ENCODE measurements at regions not wholly inside any gene's neighbourhood (a gene's known extent, or its start where the extent isn't known, plus 50 kb on each side); places are given as distances from the start of the nearest gene placed in this dataset.

GRCh38 chr1:37319284-37319683, 155.1 kb upstream of the ZC3H12A start:
- no peaks in the 10 kb centered on the region for H3K79me2 ChIP-seq (ENCODE audit: control insufficient read depth, insufficient read depth, low read length)
- no peak overlapping the region for H2AFZ ChIP-seq (ENCODE audit: low read depth, low read length)
- dilution Hi-C loops (cut with MboI; ENCODE audit: extremely low pct_ligation_motif_present, low sequenced_read_pairs) (no loop called here), intact Hi-C loops (cut with micrococcal nuclease) (no loop called here)
- H3K9me1 ChIP-seq (replicated peaks; ENCODE audit: control insufficient read depth, extremely low read depth, insufficient read depth, low read length), result no peaks in the 10 kb centered on the region
- no peaks in the 10 kb centered on the region for H3K9me3 ChIP-seq (replicated peaks; ENCODE audit: control insufficient read depth, insufficient read depth, low read length)
- H3K4me1 ChIP-seq (ENCODE audit: control insufficient read depth, extremely low read depth, insufficient read depth, low read length), result no peaks in the 10 kb centered on the region
- no TSS peak for BruUV-seq (replicated peaks)
- H3K4me2 ChIP-seq (ENCODE audit: insufficient read depth, low read length), result no peak overlapping the region
- no peak for TF ChIP-seq POLR2AphosphoS5 (IDR thresholded peaks at IDR 0.05; ENCODE audit: insufficient read depth, low read depth, low read length)
- TF ChIP-seq MYC (IDR thresholded peaks at IDR 0.05; ENCODE audit: low read depth, low read length), result no peak
- no peak for TF ChIP-seq GATA2 (IDR thresholded peaks at IDR 0.05; ENCODE audit: insufficient read depth, insufficient read length, low read depth, low read length)
- TF ChIP-seq EZH2 (IDR thresholded peaks at IDR 0.05; ENCODE audit: borderline replicate concordance, low read depth, low read length, severe bottlenecking), result no peak
- TF ChIP-seq, protein P1, sequence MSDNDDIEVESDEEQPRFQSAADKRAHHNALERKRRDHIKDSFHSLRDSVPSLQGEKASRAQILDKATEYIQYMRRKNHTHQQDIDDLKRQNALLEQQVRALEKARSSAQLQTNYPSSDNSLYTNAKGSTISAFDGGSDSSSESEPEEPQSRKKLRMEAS (IDR thresholded peaks at IDR 0.05; ENCODE audit: insufficient read depth, insufficient read length), result no peak
- TF ChIP-seq, protein P2, sequence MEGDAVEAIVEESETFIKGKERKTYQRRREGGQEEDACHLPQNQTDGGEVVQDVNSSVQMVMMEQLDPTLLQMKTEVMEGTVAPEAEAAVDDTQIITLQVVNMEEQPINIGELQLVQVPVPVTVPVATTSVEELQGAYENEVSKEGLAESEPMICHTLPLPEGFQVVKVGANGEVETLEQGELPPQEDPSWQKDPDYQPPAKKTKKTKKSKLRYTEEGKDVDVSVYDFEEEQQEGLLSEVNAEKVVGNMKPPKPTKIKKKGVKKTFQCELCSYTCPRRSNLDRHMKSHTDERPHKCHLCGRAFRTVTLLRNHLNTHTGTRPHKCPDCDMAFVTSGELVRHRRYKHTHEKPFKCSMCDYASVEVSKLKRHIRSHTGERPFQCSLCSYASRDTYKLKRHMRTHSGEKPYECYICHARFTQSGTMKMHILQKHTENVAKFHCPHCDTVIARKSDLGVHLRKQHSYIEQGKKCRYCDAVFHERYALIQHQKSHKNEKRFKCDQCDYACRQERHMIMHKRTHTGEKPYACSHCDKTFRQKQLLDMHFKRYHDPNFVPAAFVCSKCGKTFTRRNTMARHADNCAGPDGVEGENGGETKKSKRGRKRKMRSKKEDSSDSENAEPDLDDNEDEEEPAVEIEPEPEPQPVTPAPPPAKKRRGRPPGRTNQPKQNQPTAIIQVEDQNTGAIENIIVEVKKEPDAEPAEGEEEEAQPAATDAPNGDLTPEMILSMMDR (IDR thresholded peaks at IDR 0.05; ENCODE audit: extremely low read depth in 1 of 2, insufficient read depth in 1 of 2, low read depth in 1 of 2, low read length in 2 of 2), result no peak
- TF ChIP-seq POLR2A (IDR thresholded peaks at IDR 0.05; ENCODE audit: low read depth, low read length), result no peak
- no peak for TF ChIP-seq FOS (IDR thresholded peaks at IDR 0.05; ENCODE audit: borderline replicate concordance, insufficient read depth, low read length)
- TF ChIP-seq JUN (IDR thresholded peaks at IDR 0.05; ENCODE audit: borderline replicate concordance, insufficient read depth, insufficient read length, low read depth), result no peak
- no peak for FAIRE-seq
- H3K9ac ChIP-seq (replicated peaks; ENCODE audit: extremely low read depth, insufficient read depth, low read length), result no peak overlapping the region
- H3K27me3 ChIP-seq (ENCODE audit: control insufficient read depth in 2 of 2, insufficient read depth in 2 of 2, low read length in 2 of 2), result peaks cover 15 to 29% of the 10 kb centered on the region in 2 experiments
- H3K27ac ChIP-seq (ENCODE audit: insufficient read depth, low read depth, low read length), result no peak overlapping the region
- H3K36me3 ChIP-seq (ENCODE audit: control insufficient read depth in 2 of 2, extremely low read depth in 1 of 2, insufficient read depth in 2 of 2, low read length in 2 of 2), result no peaks in the 10 kb centered on the region
- ChIA-PET POLR2A (no interaction called here), CTCF (no interaction called here)
- no peak overlapping the region for H3K4me3 ChIP-seq (replicated peaks in 1 of 3; ENCODE audit: insufficient read depth in 1 of 3, low read depth in 1 of 3, low read length in 3 of 3)
- DNase-seq (ENCODE audit: low read depth, low spot score), result no peak
- no peaks in the 10 kb centered on the region for H4K20me1 ChIP-seq (replicated peaks; ENCODE audit: control insufficient read depth, extremely low read depth, insufficient read depth, low read length)

All from endothelial cell of umbilical vein (primary cell).